ENCODE measurements at regions not wholly inside any gene's neighbourhood (a gene's known extent, or its start where the extent isn't known, plus 50 kb on each side); places are given as distances from the start of the nearest gene placed in this dataset.

GRCh38 chr9:100914266-100914665 is 114.3 kb upstream of the PLPPR1 start:
- TF ChIP-seq CTCF (IDR thresholded peaks at IDR 0.05; ENCODE audit: insufficient read depth, low read length, poor library complexity, severe bottlenecking) (no peak), EZH2phosphoT487 (conservative IDR thresholded peaks at IDR 0.05; ENCODE audit: low read length) (no peak)

Measured in SU-DHL-6 (cell line).